HG02943 (cell line): ENCODE measurements at regions not wholly inside any gene's neighbourhood (a gene's known extent, or its start where the extent isn't known, plus 50 kb on each side); places are given as distances from the start of the nearest gene placed in this dataset.

Experiments used
- ATAC-seq: cut with Tn5 transposase; IDR thresholded peaks from one replicate; pipeline ENCODE4 v1.9.1; 2021; ENCODE audit warnings: mild to moderate bottlenecking, low read depth, moderate library complexity; ENCODE audit not compliant: unreplicated experiment

- no peak for ATAC-seq
These were observed 632.2 kb downstream of the SATB2 start for GRCh38 chr2:198825534-198825933.

- no peak for ATAC-seq
These were observed 640.2 kb downstream of the SATB2 start for GRCh38 chr2:198817536-198817935.

- no peak for ATAC-seq
These were observed 642.1 kb downstream of the SATB2 start for GRCh38 chr2:198815626-198816025.

- ATAC-seq = no peak
These were observed 646.5 kb downstream of the SATB2 start for GRCh38 chr2:198811198-198811597.

GRCh38 chr2:198809976-198810375, 647.8 kb downstream of the SATB2 start:
- ATAC-seq = no peak

- ATAC-seq = no peak
These were observed 650.6 kb downstream of the SATB2 start for GRCh38 chr2:198807131-198807530.

GRCh38 chr2:198795419-198795818, 662.3 kb downstream of the SATB2 start:
- no peak for ATAC-seq

- no peak for ATAC-seq
These were observed 666.1 kb downstream of the SATB2 start for GRCh38 chr2:198791623-198792022.

GRCh38 chr2:198788676-198789075, 669.1 kb downstream of the SATB2 start:
- ATAC-seq = no peak

GRCh38 chr2:198782734-198783133, 675.0 kb downstream of the SATB2 start:
- no peak for ATAC-seq

- ATAC-seq = no peak
These were observed 680.9 kb downstream of the SATB2 start for GRCh38 chr2:198776616-198777406.

- no peak for ATAC-seq
These were observed 682.0 kb downstream of the SATB2 start for GRCh38 chr2:198775737-198776136.

- ATAC-seq = no peak
These were observed 683.2 kb downstream of the SATB2 start for GRCh38 chr2:198774576-198774975.

GRCh38 chr2:198767694-198768093, 690.0 kb downstream of the SATB2 start:
- no peak for ATAC-seq

- ATAC-seq = no peak
These were observed 693.9 kb downstream of the SATB2 start for GRCh38 chr2:198763793-198764192.

- ATAC-seq = no peak
These were observed 695.3 kb downstream of the SATB2 start for GRCh38 chr2:198762441-198762840.

GRCh38 chr2:198757069-198757468, 700.7 kb downstream of the SATB2 start:
- ATAC-seq = no peak

- ATAC-seq = no peak
These were observed 701.6 kb downstream of the SATB2 start for GRCh38 chr2:198756166-198756565.

- ATAC-seq = no peak
These were observed 704.6 kb downstream of the SATB2 start for GRCh38 chr2:198753101-198753500.

- no peak for ATAC-seq
These were observed 708.4 kb downstream of the SATB2 start for GRCh38 chr2:198749364-198749763.

GRCh38 chr2:198731842-198732399, 725.8 kb downstream of the SATB2 start:
- no peak for ATAC-seq

GRCh38 chr2:198720266-198720665, 737.5 kb downstream of the SATB2 start:
- no peak for ATAC-seq
